ENCODE measurements at regions not wholly inside any gene's neighbourhood (a gene's known extent, or its start where the extent isn't known, plus 50 kb on each side); places are given as distances from the start of the nearest gene placed in this dataset.

DNA sequence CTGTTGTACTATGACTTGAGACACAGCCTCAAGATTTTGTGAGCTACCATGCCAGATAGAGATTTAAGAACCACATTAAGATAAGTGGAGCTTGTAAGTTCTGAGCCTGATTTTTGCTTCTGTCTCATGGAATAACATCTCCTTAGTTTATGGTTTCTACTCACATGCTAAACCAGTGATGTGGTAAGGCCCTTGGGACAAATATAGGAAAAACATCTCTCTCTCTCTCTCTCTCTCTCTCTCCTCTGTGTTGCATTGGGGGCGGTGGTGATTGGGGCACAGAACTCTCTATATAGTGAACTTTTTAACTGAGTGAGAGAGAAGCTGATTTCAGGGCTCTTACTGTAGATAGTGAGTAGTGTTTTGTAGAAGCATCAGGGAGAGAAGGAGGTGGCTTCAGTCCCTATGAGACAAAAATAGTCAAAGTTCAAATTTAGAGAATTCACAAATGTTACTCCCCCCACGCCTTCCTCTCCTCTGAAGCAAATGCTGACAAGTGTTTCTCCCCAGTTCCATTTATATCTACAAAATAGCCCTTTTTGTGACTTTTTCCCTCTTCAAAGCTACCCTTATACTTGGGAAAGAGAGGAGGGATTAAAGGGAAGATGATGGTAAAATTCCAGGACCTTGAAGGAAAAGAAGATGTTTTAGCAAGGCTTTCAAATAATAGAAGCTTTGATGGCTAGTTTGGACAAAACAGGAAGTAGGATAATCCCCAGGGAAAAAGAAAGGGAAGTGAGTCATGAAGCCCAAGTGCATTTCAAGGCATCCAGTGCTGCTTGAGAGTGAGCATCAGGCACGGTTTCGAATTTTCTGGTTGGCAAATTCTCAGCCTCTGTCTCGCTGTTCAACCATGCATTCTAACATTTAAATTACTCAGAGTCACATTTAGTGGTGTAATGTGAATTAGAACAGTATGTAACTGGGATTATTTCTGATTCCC is 134.3 kb upstream of the AP1S2 start:
- H3K36me3 ChIP-seq (ENCODE audit: insufficient read depth in 1 of 2, low read depth in 1 of 2) = no peaks in the 10 kb centered on the region
- WGBS, 3 donors = 36 to 39% (median 39%) methylated on average over 5 of the region's 5 CpGs
- ATAC-seq (no peak), DNase-seq (no peak)
- peak overlapping the region; percentile 51 for H3K27ac ChIP-seq
- H3K9me3 ChIP-seq = no peaks in the 10 kb centered on the region
- intact Hi-C loops (cut with DNase I) = no loop called here
- peaks cover 0 to 3% (median 0%) of the 10 kb centered on the region in 3 donors for H3K27me3 ChIP-seq (ENCODE audit: insufficient read depth in 3 of 3, low read length in 2 of 3)
- H3K4me3 ChIP-seq = no peak overlapping the region
- TF ChIP-seq, protein P1, sequence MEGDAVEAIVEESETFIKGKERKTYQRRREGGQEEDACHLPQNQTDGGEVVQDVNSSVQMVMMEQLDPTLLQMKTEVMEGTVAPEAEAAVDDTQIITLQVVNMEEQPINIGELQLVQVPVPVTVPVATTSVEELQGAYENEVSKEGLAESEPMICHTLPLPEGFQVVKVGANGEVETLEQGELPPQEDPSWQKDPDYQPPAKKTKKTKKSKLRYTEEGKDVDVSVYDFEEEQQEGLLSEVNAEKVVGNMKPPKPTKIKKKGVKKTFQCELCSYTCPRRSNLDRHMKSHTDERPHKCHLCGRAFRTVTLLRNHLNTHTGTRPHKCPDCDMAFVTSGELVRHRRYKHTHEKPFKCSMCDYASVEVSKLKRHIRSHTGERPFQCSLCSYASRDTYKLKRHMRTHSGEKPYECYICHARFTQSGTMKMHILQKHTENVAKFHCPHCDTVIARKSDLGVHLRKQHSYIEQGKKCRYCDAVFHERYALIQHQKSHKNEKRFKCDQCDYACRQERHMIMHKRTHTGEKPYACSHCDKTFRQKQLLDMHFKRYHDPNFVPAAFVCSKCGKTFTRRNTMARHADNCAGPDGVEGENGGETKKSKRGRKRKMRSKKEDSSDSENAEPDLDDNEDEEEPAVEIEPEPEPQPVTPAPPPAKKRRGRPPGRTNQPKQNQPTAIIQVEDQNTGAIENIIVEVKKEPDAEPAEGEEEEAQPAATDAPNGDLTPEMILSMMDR (IDR thresholded peaks at IDR 0.05) = no peak
- H3K4me1 ChIP-seq = no peaks in the 10 kb centered on the region

DNA sequence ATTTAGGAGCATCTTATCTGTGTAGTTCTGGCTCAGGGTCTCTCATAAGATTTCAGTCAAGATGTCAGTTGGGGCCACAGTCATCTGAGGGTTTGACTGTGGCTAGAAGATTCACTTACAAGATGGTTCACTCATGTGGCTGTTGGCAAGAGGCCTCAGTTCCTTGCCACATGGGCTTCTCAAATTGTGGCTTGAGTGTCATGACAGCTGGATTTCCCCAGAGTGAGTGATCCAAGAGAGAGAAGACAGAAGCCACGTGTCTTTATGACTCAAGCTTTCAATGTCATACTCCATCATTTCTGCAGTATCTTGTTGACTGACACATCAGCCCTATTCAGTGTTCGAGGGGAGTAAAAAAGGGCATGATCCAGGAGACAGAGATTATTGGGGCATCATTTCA is 131.3 kb upstream of the AP1S2 start:
- WGBS, 3 donors = 49 to 55% (median 50%) methylated on average over 2 of the region's 2 CpGs
- Histone ChIP-seq H3K9me3 (no peaks in the 10 kb centered on the region), H3K27me3 (ENCODE audit: insufficient read depth in 3 of 3, low read length in 2 of 3) (peaks cover 0 to 3% (median 0%) of the 10 kb centered on the region in 3 donors), H3K4me1 (no peaks in the 10 kb centered on the region), H3K27ac (no peak overlapping the region), H3K4me3 (no peak overlapping the region), H3K36me3 (ENCODE audit: insufficient read depth in 1 of 2, low read depth in 1 of 2) (no peaks in the 10 kb centered on the region)
- no peak for DNase-seq
- TF ChIP-seq, protein P1 (IDR thresholded peaks at IDR 0.05) = no peak
- no peak for ATAC-seq
- intact Hi-C loops (cut with DNase I) = no loop called here

DNA sequence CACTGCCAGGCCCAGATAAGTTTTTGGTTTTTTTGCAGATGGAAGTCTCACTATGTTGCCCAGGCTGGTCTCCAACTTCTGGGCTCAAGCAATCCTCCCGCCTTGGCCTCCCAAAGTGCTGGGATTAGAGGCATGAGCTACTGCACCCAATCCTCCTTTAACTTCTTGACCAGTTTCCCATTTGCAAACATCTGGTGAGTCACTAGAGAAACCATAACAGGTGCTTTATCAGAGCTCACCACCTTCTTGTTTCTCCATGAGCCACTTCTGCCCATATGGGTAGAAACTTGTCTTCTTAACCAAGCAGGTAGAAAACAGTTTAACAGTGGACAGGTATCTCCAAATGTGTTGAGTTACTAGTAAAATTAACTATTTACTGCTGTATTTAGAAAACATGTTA is 128.4 kb upstream of the AP1S2 start:
- Histone ChIP-seq H3K9me3 (no peaks in the 10 kb centered on the region), H3K27me3 (ENCODE audit: insufficient read depth in 3 of 3, low read length in 2 of 3) (peaks cover 0 to 7% (median 0%) of the 10 kb centered on the region in 3 donors), H3K36me3 (ENCODE audit: insufficient read depth in 1 of 2, low read depth in 1 of 2) (no peaks in the 10 kb centered on the region), H3K27ac (no peak overlapping the region), H3K4me3 (no peak overlapping the region), H3K4me1 (no peaks in the 10 kb centered on the region)
- 88 to 95% (median 94%) methylated on average over 1 of the region's 1 CpG for WGBS, 3 donors
- DNase-seq = no peak
- TF ChIP-seq, protein P1 (IDR thresholded peaks at IDR 0.05) = no peak
- ATAC-seq = no peak
- intact Hi-C loops (cut with DNase I) = no loop called here

DNA sequence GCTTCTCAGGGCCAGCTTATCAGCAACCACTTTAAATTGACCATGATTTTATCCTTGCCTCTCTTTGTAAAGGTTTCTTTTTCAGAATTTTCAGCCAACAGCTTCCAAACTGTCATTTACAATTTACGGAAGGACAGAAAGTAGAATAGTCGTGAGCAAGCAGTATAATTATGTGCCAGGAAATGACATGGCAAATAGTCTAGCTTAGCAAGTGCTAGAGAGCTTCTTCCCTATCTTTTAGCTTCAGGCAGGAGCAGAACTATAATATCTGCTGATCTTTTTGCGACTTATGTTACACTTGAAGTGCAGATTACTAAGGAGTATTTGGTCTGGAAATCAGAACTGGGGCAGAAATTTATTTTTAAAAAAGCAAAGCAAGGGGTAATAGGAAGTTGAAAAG is 123.0 kb upstream of the AP1S2 start:
- intact Hi-C loops (cut with DNase I) = no loop called here
- TF ChIP-seq, protein P1 (IDR thresholded peaks at IDR 0.05) = no peak
- Histone ChIP-seq H3K4me3 (no peak overlapping the region), H3K27ac (no peak overlapping the region), H3K27me3 (ENCODE audit: insufficient read depth in 3 of 3, low read length in 2 of 3) (peaks cover 0 to 4% (median 0%) of the 10 kb centered on the region in 3 donors), H3K4me1 (no peaks in the 10 kb centered on the region), H3K9me3 (no peaks in the 10 kb centered on the region), H3K36me3 (ENCODE audit: insufficient read depth in 1 of 2, low read depth in 1 of 2) (no peaks in the 10 kb centered on the region)
- no peak for ATAC-seq
- no peak for DNase-seq
- 56 to 60% (median 57%) methylated on average over 3 of the region's 3 CpGs for WGBS, 3 donors

All from psoas muscle (tissue), 7 donors.